GM18511 (cell line): ENCODE measurements at regions not wholly inside any gene's neighbourhood (a gene's known extent, or its start where the extent isn't known, plus 50 kb on each side); places are given as distances from the start of the nearest gene placed in this dataset.

Source experiments
- ATAC-seq: cut with Tn5 transposase; IDR thresholded peaks from one replicate; pipeline ENCODE4 v1.9.1; 2021; ENCODE audit warnings: mild to moderate bottlenecking, moderate library complexity; ENCODE audit not compliant: unreplicated experiment

GRCh38 chr16:79748629-79749028, 148.1 kb upstream of the MAF start:
- no peak for ATAC-seq

- ATAC-seq = no peak
Observed at GRCh38 chr16:79747688-79748087, 147.2 kb upstream of the MAF start.

- ATAC-seq = no peak
Observed at GRCh38 chr16:79740252-79740651, 139.7 kb upstream of the MAF start.

GRCh38 chr16:79735271-79735670, 134.7 kb upstream of the MAF start:
- no peak for ATAC-seq

- ATAC-seq = no peak
Observed at GRCh38 chr16:79734721-79735120, 134.2 kb upstream of the MAF start.

GRCh38 chr16:79728923-79729240, 128.3 kb upstream of the MAF start:
- ATAC-seq = no peak

- ATAC-seq = no peak
Observed at GRCh38 chr16:79728048-79728922, 127.7 kb upstream of the MAF start.

GRCh38 chr16:79726902-79727301, 126.4 kb upstream of the MAF start:
- ATAC-seq = no peak

- ATAC-seq = no peak
Observed at GRCh38 chr16:79725051-79725450, 124.5 kb upstream of the MAF start.

- no peak for ATAC-seq
Observed at GRCh38 chr16:79723583-79724168, 123.1 kb upstream of the MAF start.

GRCh38 chr16:79721270-79721669, 120.7 kb upstream of the MAF start:
- no peak for ATAC-seq

GRCh38 chr16:79717333-79718137, 117.0 kb upstream of the MAF start:
- no peak for ATAC-seq

GRCh38 chr16:79716645-79717332, 116.3 kb upstream of the MAF start:
- no peak for ATAC-seq

- no peak for ATAC-seq
Observed at GRCh38 chr16:79715061-79715460, 114.5 kb upstream of the MAF start.

- ATAC-seq = no peak
Observed at GRCh38 chr16:79714440-79714839, 113.9 kb upstream of the MAF start.

- ATAC-seq = no peak
Observed at GRCh38 chr16:79713609-79714309, 113.2 kb upstream of the MAF start.

GRCh38 chr16:79712276-79712675, 111.7 kb upstream of the MAF start:
- ATAC-seq = no peak

- ATAC-seq = no peak
Observed at GRCh38 chr16:79707876-79708275, 107.3 kb upstream of the MAF start.

- no peak for ATAC-seq
Observed at GRCh38 chr16:79703066-79703465, 102.5 kb upstream of the MAF start.

- ATAC-seq = no peak
Observed at GRCh38 chr16:79698341-79698753, 97.8 kb upstream of the MAF start.
